Cardiac muscle cell (in vitro differentiated cells and primary cell): ENCODE measurements at regions not wholly inside any gene's neighbourhood (a gene's known extent, or its start where the extent isn't known, plus 50 kb on each side); places are given as distances from the start of the nearest gene placed in this dataset.

ENCODE experiments used
- DNase-seq, 2 donors: peaks; one replicate each; pipeline versions ENCODE4 v3.0.0 to v3.0.0-alpha.2; 2010 to 2017; ENCODE audit warnings: low read depth in 1 of 2, low spot score in 1 of 2
- H3K27ac ChIP-seq: fragments of 200-600 bp; sonication (generic); 2 replicates; pipeline ENCODE4 v1.5.1; 2016
- H3K27me3 ChIP-seq: fragments of 200-600 bp; sonication (generic); 2 replicates; pipeline ENCODE4 v1.6.0; 2016; ENCODE audit warnings: control low read depth
- H3K36me3 ChIP-seq: fragments of 200-600 bp; sonication (generic); 2 replicates; pipeline ENCODE4 v1.5.1; 2016; ENCODE audit warnings: control low read depth
- H3K4me1 ChIP-seq: fragments of 200-600 bp; sonication (generic); 2 replicates; pipeline ENCODE4 v1.8.1; 2017; ENCODE audit warnings: low read depth, mild to moderate bottlenecking, mixed run types
- H3K4me3 ChIP-seq: fragments of 200-600 bp; sonication (generic); 2 replicates; pipeline ENCODE4 v1.5.1; 2016; ENCODE audit warnings: mild to moderate bottlenecking
- H3K9me3 ChIP-seq: fragments of 200-600 bp; sonication (generic); 2 replicates; pipeline ENCODE4 v1.5.1; 2017; ENCODE audit warnings: low read depth, mild to moderate bottlenecking, control low read depth
- TF ChIP-seq, protein P1 (sequence below): IDR thresholded peaks from 2 replicates; pipeline ENCODE4 v1.5.1; 2012; ENCODE audit warnings: low read depth, mild to moderate bottlenecking, low read length

DNA sequence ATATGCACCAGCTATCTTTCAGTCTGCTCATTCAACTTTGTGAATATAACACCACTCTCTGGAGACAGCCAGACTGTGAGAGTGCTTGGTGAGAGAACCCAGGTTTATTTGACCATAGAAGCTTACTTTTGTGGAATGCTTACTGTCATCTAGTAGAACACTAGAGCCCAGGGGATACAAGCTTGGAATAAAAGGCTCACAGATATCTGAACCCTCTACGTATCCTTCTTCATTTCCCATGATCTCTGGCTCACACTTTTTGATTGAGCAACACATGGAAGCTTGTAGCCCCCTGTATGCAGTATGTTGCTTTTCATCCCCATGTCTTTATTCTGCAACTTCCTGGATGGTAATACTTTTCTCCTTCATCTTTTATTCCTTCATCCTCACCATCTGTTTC lies 835.3 kb upstream of the CITED2 start:
- H3K9me3 ChIP-seq, result no peaks in the 10 kb centered on the region
- H3K27ac ChIP-seq, result peak overlapping the region; percentile 69
- peak in 1 of 2 donors; percentile 57 for DNase-seq
- TF ChIP-seq, protein P1, sequence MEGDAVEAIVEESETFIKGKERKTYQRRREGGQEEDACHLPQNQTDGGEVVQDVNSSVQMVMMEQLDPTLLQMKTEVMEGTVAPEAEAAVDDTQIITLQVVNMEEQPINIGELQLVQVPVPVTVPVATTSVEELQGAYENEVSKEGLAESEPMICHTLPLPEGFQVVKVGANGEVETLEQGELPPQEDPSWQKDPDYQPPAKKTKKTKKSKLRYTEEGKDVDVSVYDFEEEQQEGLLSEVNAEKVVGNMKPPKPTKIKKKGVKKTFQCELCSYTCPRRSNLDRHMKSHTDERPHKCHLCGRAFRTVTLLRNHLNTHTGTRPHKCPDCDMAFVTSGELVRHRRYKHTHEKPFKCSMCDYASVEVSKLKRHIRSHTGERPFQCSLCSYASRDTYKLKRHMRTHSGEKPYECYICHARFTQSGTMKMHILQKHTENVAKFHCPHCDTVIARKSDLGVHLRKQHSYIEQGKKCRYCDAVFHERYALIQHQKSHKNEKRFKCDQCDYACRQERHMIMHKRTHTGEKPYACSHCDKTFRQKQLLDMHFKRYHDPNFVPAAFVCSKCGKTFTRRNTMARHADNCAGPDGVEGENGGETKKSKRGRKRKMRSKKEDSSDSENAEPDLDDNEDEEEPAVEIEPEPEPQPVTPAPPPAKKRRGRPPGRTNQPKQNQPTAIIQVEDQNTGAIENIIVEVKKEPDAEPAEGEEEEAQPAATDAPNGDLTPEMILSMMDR, result no peak
- no peak overlapping the region for H3K4me3 ChIP-seq
- peaks cover 21% of the 10 kb centered on the region for H3K4me1 ChIP-seq
- no peaks in the 10 kb centered on the region for H3K36me3 ChIP-seq
- H3K27me3 ChIP-seq, result no peaks in the 10 kb centered on the region

DNA sequence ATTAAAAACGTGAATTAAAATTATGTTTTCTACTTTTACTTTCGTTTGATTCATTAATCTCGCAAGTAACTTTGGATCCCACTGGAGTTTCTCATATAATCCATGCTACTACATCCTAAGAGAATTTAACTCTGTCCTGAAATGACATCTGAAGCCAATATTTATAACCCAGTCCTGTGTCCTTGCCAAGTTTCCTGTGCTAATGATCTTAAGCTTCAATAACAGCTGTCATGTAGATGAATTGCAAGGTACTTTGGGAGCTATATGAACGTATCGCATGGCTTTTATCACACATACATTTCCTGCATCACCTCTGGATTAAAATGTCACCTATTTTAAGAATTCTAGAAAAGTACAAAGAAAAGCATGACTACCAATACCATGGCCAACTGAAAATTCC lies 833.8 kb upstream of the CITED2 start:
- peak in 1 of 2 donors; percentile 2 for DNase-seq
- Histone ChIP-seq H3K9me3 (no peaks in the 10 kb centered on the region), H3K4me3 (no peak overlapping the region), H3K27me3 (no peaks in the 10 kb centered on the region), H3K36me3 (no peaks in the 10 kb centered on the region), H3K4me1 (peaks cover 32% of the 10 kb centered on the region), H3K27ac (peak overlapping the region; percentile 17)
- TF ChIP-seq, protein P1, result no peak

DNA sequence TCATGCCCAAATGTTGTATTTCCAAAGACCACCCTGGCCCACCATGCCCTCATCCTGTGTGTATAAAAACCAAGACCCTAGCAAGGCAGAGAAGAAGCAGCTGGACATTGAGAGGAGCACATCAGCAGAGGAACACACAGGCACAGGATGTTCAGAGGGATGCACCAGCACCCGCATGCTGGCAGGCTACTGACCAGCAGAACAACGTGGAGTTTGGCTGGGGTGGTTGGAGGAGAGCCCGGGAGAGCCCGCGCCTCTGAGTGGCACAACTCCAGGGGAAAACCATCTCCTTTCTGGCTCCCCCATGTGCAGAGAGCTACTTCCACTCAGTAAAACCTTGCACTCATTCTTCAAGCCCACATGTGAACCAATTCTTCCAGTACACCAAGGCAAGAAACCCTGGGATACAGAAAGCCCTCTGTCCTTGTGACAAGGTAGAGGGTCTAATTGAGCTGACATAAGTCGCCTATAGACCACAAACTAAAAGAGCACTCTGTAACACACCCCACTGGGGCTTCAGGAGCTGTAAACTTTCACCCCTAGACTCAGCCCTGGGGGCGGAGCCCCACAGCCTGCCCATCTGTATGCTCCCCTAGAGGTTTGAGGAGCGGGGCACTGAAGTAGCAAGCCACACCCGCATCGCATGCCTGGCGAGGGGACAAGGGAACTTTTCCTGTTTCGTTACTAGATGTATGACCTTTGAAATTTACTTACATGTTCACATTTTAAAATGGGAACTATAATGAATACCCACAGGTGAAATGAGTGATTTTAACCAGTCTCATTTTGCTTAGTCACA lies 831.5 kb upstream of the CITED2 start:
- TF ChIP-seq, protein P1, result no peak
- peaks cover 40% of the 10 kb centered on the region for H3K4me1 ChIP-seq
- no peaks in the 10 kb centered on the region for H3K9me3 ChIP-seq
- no peaks in the 10 kb centered on the region for H3K27me3 ChIP-seq
- no peak overlapping the region for H3K27ac ChIP-seq
- H3K36me3 ChIP-seq, result no peaks in the 10 kb centered on the region
- no peak for DNase-seq
- no peak overlapping the region for H3K4me3 ChIP-seq

DNA sequence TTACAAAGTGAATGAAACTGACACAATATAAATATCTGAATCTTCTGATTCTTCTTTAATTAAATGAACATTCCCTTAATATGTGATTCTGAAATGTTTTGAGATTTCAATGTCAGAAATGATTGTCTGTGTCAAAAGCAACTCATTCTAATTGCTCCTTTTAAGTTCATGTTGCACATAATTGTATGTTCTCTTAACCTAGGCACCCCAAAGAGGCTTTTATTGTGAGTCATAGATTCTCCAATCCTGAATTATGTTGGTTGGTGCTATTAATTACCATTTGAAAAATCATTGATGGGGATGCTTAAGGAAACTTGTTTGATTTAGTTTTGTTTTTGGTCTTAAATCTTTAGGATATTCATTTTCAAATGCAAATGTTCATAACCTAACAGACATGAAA lies 829.7 kb upstream of the CITED2 start:
- TF ChIP-seq, protein P1, result no peak
- H3K4me3 ChIP-seq, result no peak overlapping the region
- no peak for DNase-seq
- peaks cover 30% of the 10 kb centered on the region for H3K4me1 ChIP-seq
- H3K27ac ChIP-seq, result peak overlapping the region; percentile 45
- no peaks in the 10 kb centered on the region for H3K9me3 ChIP-seq
- H3K36me3 ChIP-seq, result no peaks in the 10 kb centered on the region
- H3K27me3 ChIP-seq, result no peaks in the 10 kb centered on the region

DNA sequence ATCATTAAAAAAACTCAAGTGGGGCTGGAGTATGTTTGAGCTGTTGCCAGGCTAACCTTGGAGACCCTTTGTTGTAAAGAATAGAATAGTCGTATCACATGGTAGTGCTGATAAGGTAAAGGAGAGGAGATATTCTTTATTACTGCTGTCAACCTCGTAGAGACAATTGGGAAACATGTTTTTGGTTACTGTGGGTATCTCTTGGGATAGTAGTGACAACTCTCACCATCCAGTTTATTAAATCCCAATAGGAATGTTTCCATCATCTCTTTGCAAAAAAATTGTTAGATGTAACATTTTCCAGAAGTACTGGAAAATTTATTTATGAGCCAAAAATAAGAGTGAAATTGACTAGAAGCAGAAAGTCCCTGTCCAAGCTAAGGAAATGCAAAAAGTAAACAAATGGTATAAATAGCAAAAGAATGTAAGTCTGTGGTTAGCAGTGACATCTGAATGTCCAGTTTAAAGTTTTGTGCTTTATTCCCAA lies 829.3 kb upstream of the CITED2 start:
- peak overlapping the region; percentile 45 for H3K27ac ChIP-seq
- no peaks in the 10 kb centered on the region for H3K36me3 ChIP-seq
- H3K4me1 ChIP-seq, result peaks cover 27% of the 10 kb centered on the region
- no peak overlapping the region for H3K4me3 ChIP-seq
- H3K27me3 ChIP-seq, result no peaks in the 10 kb centered on the region
- TF ChIP-seq, protein P1, result no peak
- no peaks in the 10 kb centered on the region for H3K9me3 ChIP-seq
- peak; percentile 5 to 55 for DNase-seq
